ENCODE measurements at regions not wholly inside any gene's neighbourhood (a gene's known extent, or its start where the extent isn't known, plus 50 kb on each side); places are given as distances from the start of the nearest gene placed in this dataset.

DNA sequence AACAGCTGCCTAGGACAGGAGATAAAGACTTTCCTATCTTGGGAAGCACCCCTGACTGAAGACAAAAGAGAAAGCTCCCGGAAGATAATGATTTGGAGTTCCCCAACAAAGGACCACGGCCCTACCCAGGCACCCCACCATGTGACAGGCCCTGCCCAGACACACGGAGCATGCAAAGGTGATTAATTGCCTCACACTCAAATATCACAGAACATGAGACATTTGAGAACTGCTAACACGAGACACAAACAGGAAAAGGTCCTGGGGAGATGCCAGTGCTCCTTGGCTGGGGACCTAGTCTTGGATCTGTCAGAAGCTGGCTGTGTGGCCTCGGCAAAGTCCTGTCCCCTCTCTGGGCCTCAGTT is 82.5 kb upstream of the PTPN1 start:
- no peaks in the 10 kb centered on the region for H3K4me1 Mint-ChIP-seq
- no peak overlapping the region for H3K27ac Mint-ChIP-seq
- H3K4me3 Mint-ChIP-seq = no peak overlapping the region
- H3K27me3 Mint-ChIP-seq = peaks cover 5% of the 10 kb centered on the region
- H3K9me3 Mint-ChIP-seq = no peaks in the 10 kb centered on the region
- no peaks in the 10 kb centered on the region for H3K36me3 Mint-ChIP-seq

GRCh38 chr20:50428097-50428828 is 81.9 kb upstream of the PTPN1 start:
- no peak overlapping the region for H3K4me3 Mint-ChIP-seq
- H3K27ac Mint-ChIP-seq = no peak overlapping the region
- peaks cover 5% of the 10 kb centered on the region for H3K27me3 Mint-ChIP-seq
- no peaks in the 10 kb centered on the region for H3K9me3 Mint-ChIP-seq
- H3K36me3 Mint-ChIP-seq = no peaks in the 10 kb centered on the region
- H3K4me1 Mint-ChIP-seq = no peaks in the 10 kb centered on the region

- peaks cover 2% of the 10 kb centered on the region for H3K27me3 Mint-ChIP-seq
- H3K4me1 Mint-ChIP-seq = no peaks in the 10 kb centered on the region
- no peaks in the 10 kb centered on the region for H3K9me3 Mint-ChIP-seq
- no peak overlapping the region for H3K4me3 Mint-ChIP-seq
- H3K27ac Mint-ChIP-seq = no peak overlapping the region
- H3K36me3 Mint-ChIP-seq = no peaks in the 10 kb centered on the region
Measured at GRCh38 chr20:50429412-50429811, 80.8 kb upstream of the PTPN1 start.

- no peak overlapping the region for H3K27ac Mint-ChIP-seq
- no peaks in the 10 kb centered on the region for H3K36me3 Mint-ChIP-seq
- no peaks in the 10 kb centered on the region for H3K9me3 Mint-ChIP-seq
- no peaks in the 10 kb centered on the region for H3K4me1 Mint-ChIP-seq
- no peak overlapping the region for H3K4me3 Mint-ChIP-seq
- peaks cover 2% of the 10 kb centered on the region for H3K27me3 Mint-ChIP-seq
Measured at GRCh38 chr20:50431066-50431450, 79.1 kb upstream of the PTPN1 start.

DNA sequence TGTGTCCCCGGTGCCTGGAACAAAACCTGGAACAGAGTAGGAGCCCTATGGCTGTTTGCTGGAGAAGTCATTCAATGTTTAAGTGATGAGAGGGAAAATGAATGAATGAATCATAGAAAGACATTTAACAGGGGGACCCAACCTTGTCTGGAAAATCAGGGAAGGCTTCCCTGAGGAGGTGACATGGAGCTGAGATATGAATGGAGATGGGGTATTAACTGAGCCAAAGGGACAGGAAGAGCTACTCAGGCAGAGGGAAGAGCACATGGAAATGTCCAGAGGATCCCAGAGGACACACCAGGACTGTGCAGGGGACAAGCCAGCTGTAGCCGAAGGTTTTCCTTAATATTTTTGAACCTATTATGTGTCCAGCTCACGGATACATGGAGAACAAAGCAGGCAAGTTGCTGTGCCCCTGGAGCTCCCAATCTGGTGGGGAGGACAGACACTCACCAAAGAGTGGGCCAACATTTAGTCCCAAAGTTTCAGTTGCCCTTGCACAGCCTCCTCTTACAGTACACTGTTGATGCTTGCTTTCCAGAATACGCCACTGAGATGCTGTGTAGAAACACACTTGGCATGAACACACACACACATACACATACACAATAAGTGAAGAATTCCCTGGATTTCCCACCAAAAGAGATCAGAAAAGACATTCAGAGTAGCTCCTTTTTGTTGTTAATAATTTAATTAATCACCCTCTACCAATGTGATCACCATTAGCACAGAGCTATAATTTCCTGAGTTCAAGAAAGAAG is 77.0 kb upstream of the PTPN1 start:
- H3K27ac Mint-ChIP-seq = no peak overlapping the region
- H3K4me3 Mint-ChIP-seq = no peak overlapping the region
- no peaks in the 10 kb centered on the region for H3K9me3 Mint-ChIP-seq
- H3K36me3 Mint-ChIP-seq = no peaks in the 10 kb centered on the region
- peaks cover 2% of the 10 kb centered on the region for H3K27me3 Mint-ChIP-seq
- H3K4me1 Mint-ChIP-seq = no peaks in the 10 kb centered on the region

GRCh38 chr20:50434321-50434652 is 75.9 kb upstream of the PTPN1 start:
- no peaks in the 10 kb centered on the region for H3K36me3 Mint-ChIP-seq
- no peak overlapping the region for H3K27ac Mint-ChIP-seq
- H3K9me3 Mint-ChIP-seq = no peaks in the 10 kb centered on the region
- H3K27me3 Mint-ChIP-seq = peaks cover 2% of the 10 kb centered on the region
- no peaks in the 10 kb centered on the region for H3K4me1 Mint-ChIP-seq
- H3K4me3 Mint-ChIP-seq = no peak overlapping the region

DNA sequence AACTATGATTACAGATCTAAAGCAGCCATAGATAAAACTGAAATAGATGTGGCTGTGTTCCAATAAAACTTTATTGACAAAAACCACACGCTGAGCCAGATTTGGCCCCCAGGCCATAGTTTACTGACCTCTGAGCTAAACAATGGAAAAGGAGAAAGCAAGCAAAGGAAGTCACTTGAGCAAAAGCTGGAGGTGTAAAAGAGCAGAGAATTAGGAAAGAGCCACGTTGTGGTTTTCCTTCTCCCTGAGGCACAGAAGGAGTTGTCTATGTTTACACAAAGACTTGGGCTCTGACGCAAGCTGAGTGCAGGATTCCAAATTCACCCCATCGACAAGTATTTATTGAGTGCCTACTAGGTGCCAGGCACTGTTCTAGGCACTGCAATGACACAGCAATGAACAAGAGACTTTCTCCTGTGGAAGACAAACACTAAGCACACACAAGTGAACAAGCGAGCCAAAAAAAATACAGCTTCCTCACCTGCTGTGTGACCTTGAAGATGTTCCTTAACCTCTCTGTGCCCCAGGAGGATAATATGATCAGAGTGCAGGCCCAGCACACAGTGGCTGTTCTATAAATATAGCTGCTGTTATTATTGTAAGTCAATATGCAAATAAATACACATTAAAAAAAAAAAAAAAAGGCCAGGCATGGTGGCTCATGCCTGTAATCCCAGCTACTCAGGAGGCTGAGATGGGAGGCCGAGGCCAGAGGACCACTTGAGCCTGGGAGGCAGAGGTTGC is 75.4 kb upstream of the PTPN1 start:
- no peaks in the 10 kb centered on the region for H3K36me3 Mint-ChIP-seq
- H3K27ac Mint-ChIP-seq = no peak overlapping the region
- no peaks in the 10 kb centered on the region for H3K4me1 Mint-ChIP-seq
- H3K27me3 Mint-ChIP-seq = peaks cover 2% of the 10 kb centered on the region
- no peak overlapping the region for H3K4me3 Mint-ChIP-seq
- H3K9me3 Mint-ChIP-seq = no peaks in the 10 kb centered on the region

DNA sequence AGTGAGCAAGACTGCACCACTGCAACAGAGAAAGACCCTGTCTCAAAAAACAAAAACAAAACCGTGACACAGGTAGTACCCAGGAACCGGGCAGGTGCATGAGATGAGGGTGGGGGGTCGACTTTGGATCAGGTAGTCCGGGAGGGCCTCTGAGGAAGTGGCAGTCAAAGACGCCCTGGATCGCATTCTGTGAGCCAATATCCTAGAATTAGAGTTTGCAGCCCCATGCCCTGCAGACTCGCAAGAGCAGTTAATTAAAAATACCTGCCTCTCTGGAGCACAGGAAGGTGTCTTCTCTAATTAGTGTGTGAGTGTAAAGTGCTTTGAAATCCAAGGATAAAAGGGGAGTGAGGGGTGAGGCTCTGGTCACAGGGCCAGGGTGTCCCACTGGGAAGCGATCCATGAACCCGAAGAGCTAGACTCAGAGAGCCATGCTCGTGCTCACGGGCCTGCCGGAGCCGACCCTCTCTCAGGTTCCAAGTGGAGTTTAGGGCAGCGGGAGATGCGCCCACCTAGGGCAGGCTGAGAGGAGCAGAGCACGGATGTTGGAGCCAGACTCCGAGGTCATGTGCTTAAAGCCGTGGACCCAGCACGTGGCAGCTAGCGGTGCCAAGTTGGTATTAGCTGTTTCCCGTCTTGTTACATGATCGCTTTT is 74.7 kb upstream of the PTPN1 start:
- no peaks in the 10 kb centered on the region for H3K4me1 Mint-ChIP-seq
- no peaks in the 10 kb centered on the region for H3K9me3 Mint-ChIP-seq
- no peak overlapping the region for H3K27ac Mint-ChIP-seq
- H3K27me3 Mint-ChIP-seq = peaks cover 2% of the 10 kb centered on the region
- no peaks in the 10 kb centered on the region for H3K36me3 Mint-ChIP-seq
- no peak overlapping the region for H3K4me3 Mint-ChIP-seq

- no peak overlapping the region for H3K27ac Mint-ChIP-seq
- H3K36me3 Mint-ChIP-seq = no peaks in the 10 kb centered on the region
- H3K9me3 Mint-ChIP-seq = no peaks in the 10 kb centered on the region
- no peak overlapping the region for H3K4me3 Mint-ChIP-seq
- H3K27me3 Mint-ChIP-seq = peaks cover 2% of the 10 kb centered on the region
- H3K4me1 Mint-ChIP-seq = no peaks in the 10 kb centered on the region
Measured at GRCh38 chr20:50436052-50436656, 74.0 kb upstream of the PTPN1 start.

DNA sequence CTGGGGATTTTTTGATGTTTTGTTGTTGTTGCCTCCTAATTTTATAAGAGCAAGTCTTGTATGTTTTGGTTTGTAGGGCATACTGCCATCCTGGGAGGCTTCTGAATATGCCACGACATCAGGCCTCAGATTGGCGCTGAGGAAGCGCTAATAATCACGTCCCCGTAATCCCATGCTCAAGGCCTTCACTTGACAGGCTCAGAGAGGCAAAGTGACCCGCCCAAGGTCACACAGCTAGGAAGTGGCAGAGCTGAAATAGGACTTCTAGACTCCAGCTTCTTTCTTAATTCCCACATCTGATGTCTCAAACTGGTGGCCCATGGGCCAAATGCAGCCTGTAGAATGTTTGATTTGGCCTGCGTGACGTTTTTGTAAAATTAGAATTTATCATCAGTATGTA is 73.5 kb upstream of the PTPN1 start:
- Mint-ChIP-seq H3K4me1 (no peaks in the 10 kb centered on the region), H3K27ac (no peak overlapping the region), H3K4me3 (no peak overlapping the region), H3K36me3 (no peaks in the 10 kb centered on the region), H3K27me3 (no peaks in the 10 kb centered on the region), H3K9me3 (no peaks in the 10 kb centered on the region)

GRCh38 chr20:50438986-50439407 is 71.2 kb upstream of the PTPN1 start:
- Mint-ChIP-seq H3K4me1 (no peaks in the 10 kb centered on the region), H3K9me3 (no peaks in the 10 kb centered on the region), H3K27ac (no peak overlapping the region), H3K4me3 (no peak overlapping the region), H3K36me3 (no peaks in the 10 kb centered on the region), H3K27me3 (no peaks in the 10 kb centered on the region)

DNA sequence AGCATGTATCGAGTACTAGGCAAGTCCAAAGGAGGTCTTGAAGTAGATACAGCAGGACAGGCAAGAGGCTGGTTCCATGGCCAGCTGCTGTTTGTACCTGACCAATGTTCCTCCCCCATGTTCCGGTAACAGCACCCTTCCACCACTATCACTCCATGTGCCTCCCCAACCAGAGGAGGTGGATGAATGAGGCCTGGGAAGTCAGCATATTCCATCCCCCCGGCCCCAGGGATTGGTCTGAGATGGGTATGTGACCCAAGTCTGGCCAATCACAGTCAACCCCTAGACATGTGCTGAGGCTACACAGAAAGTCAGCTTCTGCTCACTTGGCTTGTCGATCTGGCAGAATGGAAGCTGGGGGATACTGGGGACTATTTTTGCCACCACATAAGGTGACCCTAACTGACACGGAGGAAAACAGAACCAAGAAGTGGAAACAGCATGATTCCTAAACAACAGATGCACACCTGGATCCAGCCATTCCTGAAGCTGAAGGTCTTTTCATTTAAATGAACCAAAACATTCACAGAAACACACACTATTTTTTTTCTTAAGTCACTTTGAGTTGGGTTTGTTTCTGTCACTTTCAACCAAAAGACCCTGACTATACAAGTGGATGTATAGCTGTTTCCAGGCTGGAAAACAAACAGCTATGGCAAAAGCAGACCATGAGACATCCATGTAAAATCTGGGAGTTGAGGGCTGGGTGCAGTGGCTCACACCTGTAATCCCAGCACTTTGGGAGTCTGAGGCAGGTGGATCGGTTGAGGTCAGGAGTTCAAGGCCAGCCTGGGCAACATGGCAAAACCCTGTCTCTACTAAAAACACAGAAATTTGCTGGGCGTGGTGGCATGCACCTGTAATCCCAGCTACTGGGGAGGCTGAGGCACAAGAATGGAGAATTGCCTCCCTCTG is 70.4 kb upstream of the PTPN1 start:
- Mint-ChIP-seq H3K4me3 (no peak overlapping the region), H3K4me1 (no peaks in the 10 kb centered on the region), H3K36me3 (no peaks in the 10 kb centered on the region), H3K27ac (peak overlapping the region; percentile 84), H3K27me3 (no peaks in the 10 kb centered on the region), H3K9me3 (no peaks in the 10 kb centered on the region)

DNA sequence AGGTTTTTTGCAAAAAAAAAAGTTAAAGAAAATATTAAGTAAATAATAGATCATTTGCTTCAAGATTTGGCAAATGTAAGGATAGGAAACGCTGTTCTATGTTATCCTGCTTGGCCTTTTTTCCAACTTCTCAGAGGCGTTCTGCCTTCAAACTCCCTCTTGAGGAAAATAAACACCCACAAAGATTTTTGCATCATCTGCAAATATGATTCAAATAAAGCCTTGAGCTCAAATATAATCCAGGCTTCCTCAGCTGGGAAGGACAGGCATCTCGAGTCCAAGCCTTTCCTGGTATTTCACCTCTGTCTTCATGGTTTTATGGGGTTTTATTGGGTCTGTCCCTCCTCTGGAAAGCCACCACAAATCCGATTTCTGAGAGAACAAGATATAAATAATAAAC is 67.7 kb upstream of the PTPN1 start:
- no peaks in the 10 kb centered on the region for H3K4me1 Mint-ChIP-seq

GRCh38 chr20:50445354-50446151 is 64.6 kb upstream of the PTPN1 start:
- Mint-ChIP-seq H3K4me3 (no peak overlapping the region), H3K9me3 (no peaks in the 10 kb centered on the region), H3K27me3 (peaks cover 1% of the 10 kb centered on the region), H3K4me1 (no peaks in the 10 kb centered on the region), H3K27ac (no peak overlapping the region), H3K36me3 (no peaks in the 10 kb centered on the region)

More for the DNA sequence above, 67.7 kb upstream of the PTPN1 start:
- peaks cover 1% of the 10 kb centered on the region for H3K27me3 Mint-ChIP-seq
- H3K36me3 Mint-ChIP-seq = no peaks in the 10 kb centered on the region
- H3K27ac Mint-ChIP-seq = no peak overlapping the region
- H3K9me3 Mint-ChIP-seq = no peaks in the 10 kb centered on the region
- no peak overlapping the region for H3K4me3 Mint-ChIP-seq

Data from activated naive CD4-positive, alpha-beta T cell treated with anti-CD3 and anti-CD28 coated beads, Interleukin-2, amount 50 U/mL, for 24 hours (primary cell).